Nephron (organoid): ENCODE measurements at regions not wholly inside any gene's neighbourhood (a gene's known extent, or its start where the extent isn't known, plus 50 kb on each side); places are given as distances from the start of the nearest gene placed in this dataset.
"Not testable (repeated sequence)": the region's sequence is repeated elsewhere in the genome, so short reads cannot be mapped to it uniquely, and the experiment has no call there.

ENCODE experiments used
- H3K27ac Mint-ChIP-seq, 3 experiments: 2 replicates each; pipeline ENCODE4 v1.8.0; 2020; ENCODE audit warnings: mixed read lengths in 3 of 3, mild to moderate bottlenecking in 2 of 3, moderate library complexity in 1 of 3
- H3K27me3 Mint-ChIP-seq: 2 replicates; pipeline ENCODE4 v1.8.0; 2021; ENCODE audit warnings: low read depth, mild to moderate bottlenecking, moderate library complexity, mixed read lengths
- H3K36me3 Mint-ChIP-seq: 2 replicates; pipeline ENCODE4 v1.8.0; 2020; ENCODE audit warnings: low read depth, mixed read lengths
- H3K4me1 Mint-ChIP-seq: 2 replicates; pipeline ENCODE4 v1.8.0; 2020; ENCODE audit warnings: mixed read lengths
- H3K4me3 Mint-ChIP-seq, 3 experiments: 2 replicates each; pipeline ENCODE4 v1.8.0; 2020; ENCODE audit warnings: mild to moderate bottlenecking in 3 of 3, mixed read lengths in 3 of 3, moderate library complexity in 2 of 3
- H3K9me3 Mint-ChIP-seq: 2 replicates; pipeline ENCODE4 v1.8.0; 2020; ENCODE audit warnings: mixed read lengths
- CTCF ChIP-seq, 3 experiments: fragments of 200-600 bp; sonication (generic); IDR thresholded peaks; one replicate each; pipeline ENCODE4 v1.5.0; 2021; ENCODE audit warnings: antibody characterized with exemption in 3 of 3; ENCODE audit not compliant: unreplicated experiment in 3 of 3

DNA sequence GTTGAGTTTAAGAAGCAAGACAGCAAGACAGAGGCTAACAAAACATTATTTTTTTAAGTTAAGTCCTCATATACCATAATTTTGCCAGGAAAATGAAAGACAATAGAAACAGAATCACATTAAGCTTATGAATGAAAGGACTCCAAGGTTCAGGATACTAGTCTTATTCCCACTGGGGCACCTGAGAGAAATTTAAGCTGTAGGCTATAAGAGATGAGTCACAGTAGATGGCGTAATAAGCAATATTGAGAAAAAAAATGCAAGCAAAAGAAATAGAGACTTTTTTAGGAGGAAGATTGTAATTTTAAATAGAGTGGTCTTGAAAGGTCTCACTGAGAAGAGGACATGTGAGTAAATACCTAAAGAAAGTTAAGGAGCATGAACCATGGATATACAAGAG lies 57.1 kb upstream of the KIF2B start:
- H3K27me3 Mint-ChIP-seq, result no peaks in the 10 kb centered on the region
- H3K9me3 Mint-ChIP-seq, result peaks cover 2% of the 10 kb centered on the region
- no peaks in the 10 kb centered on the region for H3K36me3 Mint-ChIP-seq
- TF ChIP-seq CTCF (IDR thresholded peaks at IDR 0.05; ENCODE audit: unreplicated experiment in 3 of 3), result no peak
- H3K4me1 Mint-ChIP-seq, result no peaks in the 10 kb centered on the region
- no peak overlapping the region for H3K27ac Mint-ChIP-seq
- no peak overlapping the region for H3K4me3 Mint-ChIP-seq

- H3K36me3 Mint-ChIP-seq, result no peaks in the 10 kb centered on the region
- no peaks in the 10 kb centered on the region for H3K27me3 Mint-ChIP-seq
- peaks cover 2% of the 10 kb centered on the region for H3K9me3 Mint-ChIP-seq
- TF ChIP-seq CTCF (IDR thresholded peaks at IDR 0.05; ENCODE audit: unreplicated experiment in 3 of 3), result no peak
- no peak overlapping the region for H3K27ac Mint-ChIP-seq
- H3K4me1 Mint-ChIP-seq, result no peaks in the 10 kb centered on the region
- H3K4me3 Mint-ChIP-seq, result no peak overlapping the region
Observed at GRCh38 chr17:53765129-53765528, 57.6 kb upstream of the KIF2B start.

GRCh38 chr17:53757559-53757958 lies 65.2 kb upstream of the KIF2B start:
- Mint-ChIP-seq H3K36me3 (no peaks in the 10 kb centered on the region), H3K4me1 (no peaks in the 10 kb centered on the region), H3K27me3 (no peaks in the 10 kb centered on the region), H3K27ac (no peak overlapping the region), H3K9me3 (no peaks in the 10 kb centered on the region), H3K4me3 (no peak overlapping the region)
- no peak for TF ChIP-seq CTCF (IDR thresholded peaks at IDR 0.05; ENCODE audit: unreplicated experiment in 3 of 3)

DNA sequence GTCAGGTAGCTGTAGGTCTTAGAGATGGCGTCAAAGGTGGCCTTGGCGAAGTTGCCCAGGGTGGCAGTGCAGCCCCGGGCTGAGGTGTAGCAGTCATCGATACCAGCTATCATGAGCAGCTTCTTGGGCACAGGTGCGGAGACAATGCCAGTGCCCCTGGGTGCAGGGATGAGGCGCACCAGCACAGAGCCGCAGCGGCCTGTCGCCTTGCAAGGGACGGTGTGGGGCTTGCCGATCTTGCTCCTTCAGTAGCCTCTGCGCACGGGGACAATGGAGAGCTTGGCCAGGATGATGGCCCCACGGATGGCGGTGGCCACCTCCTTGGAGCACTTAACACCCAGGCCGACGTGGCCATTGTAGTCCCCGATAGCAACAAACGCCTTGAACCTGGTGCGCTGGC lies 65.6 kb upstream of the KIF2B start:
- not testable (repeated sequence) for H3K27me3 Mint-ChIP-seq, H3K9me3 Mint-ChIP-seq, H3K36me3 Mint-ChIP-seq, H3K4me3 Mint-ChIP-seq, H3K4me1 Mint-ChIP-seq, H3K27ac Mint-ChIP-seq

DNA sequence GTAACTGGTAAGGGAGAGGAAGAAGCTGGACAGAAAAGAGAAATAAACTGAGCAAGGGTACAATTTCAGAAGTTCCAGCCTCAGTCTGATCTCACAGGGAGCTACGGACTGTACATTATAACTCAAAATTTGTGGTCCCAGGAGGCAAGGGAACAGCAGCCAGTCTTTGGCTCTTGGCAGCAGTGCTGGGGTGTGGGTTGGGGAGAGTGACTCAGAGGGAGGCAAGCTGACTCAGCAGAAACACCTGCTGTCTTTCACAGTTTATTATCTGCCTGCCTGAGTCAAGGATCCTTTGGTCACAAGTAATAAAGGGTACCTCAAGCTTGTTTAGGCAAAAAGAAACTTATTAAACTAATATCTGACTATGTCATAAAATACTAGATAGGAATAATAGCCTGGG lies 73.5 kb upstream of the KIF2B start:
- Mint-ChIP-seq H3K36me3 (no peaks in the 10 kb centered on the region), H3K27ac (peak overlapping the region in 2 of 3 experiments; percentile 5 to 6), H3K4me1 (peaks cover 15% of the 10 kb centered on the region), H3K4me3 (peak overlapping the region in 1 of 3 experiments; percentile 10), H3K27me3 (no peaks in the 10 kb centered on the region), H3K9me3 (peaks cover 5% of the 10 kb centered on the region)
- no peak for TF ChIP-seq CTCF (IDR thresholded peaks at IDR 0.05; ENCODE audit: unreplicated experiment in 3 of 3)

GRCh38 chr17:53748159-53748820 lies 74.4 kb upstream of the KIF2B start:
- not testable (repeated sequence) for H3K4me3 Mint-ChIP-seq, H3K36me3 Mint-ChIP-seq, H3K27ac Mint-ChIP-seq, H3K9me3 Mint-ChIP-seq, H3K27me3 Mint-ChIP-seq
- peaks cover 15% of the 10 kb centered on the region for H3K4me1 Mint-ChIP-seq

GRCh38 chr17:53740312-53740711 lies 82.4 kb upstream of the KIF2B start:
- no peak for TF ChIP-seq CTCF (IDR thresholded peaks at IDR 0.05; ENCODE audit: unreplicated experiment in 3 of 3)
- Mint-ChIP-seq H3K27me3 (no peaks in the 10 kb centered on the region), H3K9me3 (no peaks in the 10 kb centered on the region), H3K4me1 (peaks cover 5% of the 10 kb centered on the region), H3K4me3 (no peak overlapping the region), H3K27ac (peak overlapping the region in 2 of 3 experiments; percentile 57), H3K36me3 (no peaks in the 10 kb centered on the region)
